Renal pelvis (tissue), 1 donor: ENCODE measurements at regions not wholly inside any gene's neighbourhood (a gene's known extent, or its start where the extent isn't known, plus 50 kb on each side); places are given as distances from the start of the nearest gene placed in this dataset.
"Not testable (repeated sequence)": the region's sequence is repeated elsewhere in the genome, so short reads cannot be mapped to it uniquely, and the experiment has no call there.

Experiments
- DNase-seq: peaks from one replicate; pipeline ENCODE4 v3.0.0-alpha.2; 2013

DNA sequence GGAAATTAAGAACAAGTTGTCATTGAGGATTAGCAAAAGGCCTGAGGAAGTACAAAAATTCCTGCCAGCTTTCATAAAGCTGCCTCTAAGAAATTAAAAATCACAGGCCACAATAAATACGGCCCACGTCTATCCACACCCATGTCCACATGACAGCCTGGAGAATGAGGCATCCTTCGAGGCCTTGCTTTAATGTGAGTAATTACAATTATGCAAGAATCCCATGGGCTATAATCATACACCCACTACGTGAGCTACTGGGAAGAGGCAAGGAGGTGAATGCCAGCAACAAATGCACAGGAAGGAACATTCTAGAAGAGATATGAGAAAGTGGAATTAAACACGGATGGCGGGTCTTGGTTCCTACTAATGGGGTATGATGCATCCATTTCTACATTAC, 65.4 kb upstream of the ZFHX3 start:
- DNase-seq: no peak

DNA sequence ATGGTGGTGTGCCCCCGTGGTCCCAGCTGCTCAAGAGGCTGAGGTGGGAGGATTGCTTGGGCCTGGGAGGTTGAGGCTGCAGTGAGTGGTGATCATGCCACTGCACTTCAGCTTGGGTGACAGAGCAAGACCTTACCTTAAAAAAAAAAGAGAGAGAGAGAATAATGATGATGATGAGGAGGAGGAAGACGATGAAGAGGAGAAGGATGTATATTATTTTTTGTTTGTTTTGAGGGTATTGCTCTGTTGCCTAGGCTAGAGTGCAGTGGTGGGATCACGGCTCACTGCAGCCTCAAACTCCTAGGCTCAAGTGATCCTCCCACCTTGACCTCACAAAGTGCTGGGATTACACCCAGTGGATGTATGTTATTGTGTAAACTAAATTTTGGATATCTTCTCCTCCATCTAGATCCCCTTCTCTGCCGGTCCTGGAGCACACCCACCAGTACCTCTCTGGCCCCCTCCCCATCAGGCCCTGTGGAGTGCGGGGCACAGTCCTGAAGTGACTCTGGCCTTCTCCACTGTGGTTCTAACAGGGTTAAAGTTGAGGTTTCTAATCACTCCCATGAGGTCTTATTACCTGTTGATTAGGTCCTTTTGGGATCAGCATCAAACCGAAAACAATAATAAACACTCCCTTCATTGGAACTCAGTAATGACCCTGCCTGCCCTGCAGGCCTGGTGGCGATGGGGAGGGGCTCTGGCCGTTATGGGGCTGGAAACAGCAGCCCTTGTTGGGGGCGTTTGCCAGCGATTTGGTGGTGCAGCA, 60.5 kb upstream of the ZFHX3 start:
- no peak for DNase-seq

DNA sequence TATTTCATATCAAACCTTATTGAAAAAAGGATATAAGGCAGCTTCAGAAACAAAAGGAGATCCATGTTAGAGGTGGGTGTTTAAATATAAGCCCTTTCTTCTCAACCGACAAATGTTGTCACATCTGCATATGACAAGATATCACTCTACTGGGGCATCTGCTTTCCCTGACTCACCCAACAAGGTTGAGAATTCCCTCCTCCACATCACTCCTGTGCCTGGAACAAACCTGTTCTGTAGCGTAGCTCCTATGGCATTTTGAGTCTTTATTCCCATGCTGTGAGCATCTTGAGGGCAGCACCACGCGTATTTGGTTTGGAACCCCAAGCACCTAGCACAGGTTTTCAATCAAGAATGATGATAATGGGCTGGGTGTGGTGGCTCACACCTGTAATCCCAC, 59.4 kb upstream of the ZFHX3 start:
- DNase-seq: no peak

DNA sequence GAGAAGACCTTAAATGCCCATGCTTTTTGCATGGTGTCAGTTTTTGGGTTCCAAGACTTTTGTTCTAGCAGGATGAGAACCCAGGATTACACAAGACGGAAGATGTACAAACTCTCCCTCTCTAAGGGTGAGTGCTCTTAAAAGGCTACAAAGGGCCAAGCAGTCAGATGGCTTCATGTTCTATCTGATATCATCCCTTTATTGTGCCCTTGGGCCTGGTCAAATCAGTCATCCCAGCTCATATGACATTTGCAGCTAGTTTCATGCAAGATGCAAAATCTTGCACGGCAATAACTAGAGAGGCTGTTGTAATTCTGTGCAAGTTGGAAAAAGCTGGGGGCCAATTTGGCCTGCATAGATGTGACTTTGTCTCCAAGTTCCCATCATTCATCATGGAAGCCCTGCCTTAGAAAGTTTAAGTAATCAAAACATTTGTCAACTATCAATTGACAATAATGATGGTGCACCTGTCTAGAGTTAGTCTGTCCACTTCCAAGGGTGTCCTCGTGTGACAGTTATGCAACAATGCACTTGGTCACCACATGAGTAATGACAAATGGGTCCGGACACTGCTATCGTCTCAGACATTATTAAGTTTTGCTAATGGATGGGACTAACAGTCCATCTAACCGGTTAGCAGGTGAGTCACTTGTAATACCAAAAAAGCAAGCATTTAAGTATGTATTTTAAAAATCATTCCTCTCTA, 58.6 kb upstream of the ZFHX3 start:
- no peak for DNase-seq

DNA sequence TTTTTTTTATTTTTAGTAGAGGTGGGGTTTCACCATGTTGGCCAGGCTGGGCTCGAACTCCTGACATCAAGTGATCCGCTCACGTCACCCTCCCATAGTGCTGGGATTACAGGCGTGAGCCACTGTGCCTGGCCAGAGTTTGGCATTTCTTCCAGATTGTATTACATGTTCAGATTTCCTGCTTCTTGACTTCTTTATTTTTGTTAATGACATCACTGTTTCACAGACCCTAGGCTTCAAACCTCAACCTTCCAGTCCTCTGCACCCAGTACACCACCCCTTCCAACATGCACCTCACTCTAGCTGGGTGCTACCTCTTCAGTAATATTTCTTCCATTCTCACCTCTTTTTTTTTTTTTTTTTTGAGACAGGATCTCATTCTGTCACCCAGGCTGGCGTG, 53.6 kb upstream of the ZFHX3 start:
- DNase-seq: no peak

DNA sequence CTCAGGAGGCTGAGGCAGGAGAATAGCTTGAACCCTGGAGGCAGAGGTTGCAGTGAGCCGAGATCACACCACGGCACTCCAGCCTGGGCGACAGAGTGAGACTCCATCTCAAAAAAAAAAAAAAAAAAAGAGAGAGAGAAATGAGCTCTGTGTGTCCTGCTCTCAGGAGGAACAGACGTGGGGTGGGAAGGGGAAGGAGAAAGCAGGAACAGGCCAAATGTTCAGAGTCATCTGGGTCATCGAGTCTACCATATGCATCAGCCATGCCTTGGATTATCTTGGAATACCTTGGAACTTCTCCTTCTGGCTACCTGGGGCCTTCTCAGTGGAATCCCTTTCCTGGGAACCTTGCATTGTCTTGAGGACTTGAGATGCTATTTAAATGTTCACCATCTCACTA, 51.7 kb upstream of the ZFHX3 start:
- DNase-seq: not testable (repeated sequence)
